Mesendoderm (in vitro differentiated cells): ENCODE measurements at regions not wholly inside any gene's neighbourhood (a gene's known extent, or its start where the extent isn't known, plus 50 kb on each side); places are given as distances from the start of the nearest gene placed in this dataset.
A peak's percentile ranks its signal among the peaks of the same experiment; 100 is the strongest.

Experiments used
- DNase-seq: peaks from one replicate; pipeline ENCODE4 v3.0.0; 2013
- H2AK5ac ChIP-seq: 2 replicates; pipeline ENCODE4 v1.6.1; 2013; ENCODE audit warnings: low read length, inconsistent platforms
- H2BK120ac ChIP-seq: 2 replicates; pipeline ENCODE4 v1.6.1; 2013; ENCODE audit warnings: low read depth, mild to moderate bottlenecking, low read length, moderate library complexity, mixed read lengths
- H2BK15ac ChIP-seq: replicated peaks from 2 replicates; pipeline ENCODE4 v1.6.1; 2013; ENCODE audit warnings: low read depth, mild to moderate bottlenecking, moderate library complexity
- H2BK5ac ChIP-seq: 2 replicates; pipeline ENCODE4 v1.6.1; 2013; ENCODE audit warnings: low read length, inconsistent platforms
- H3K18ac ChIP-seq: 2 replicates; pipeline ENCODE4 v1.6.1; 2013; ENCODE audit warnings: mild to moderate bottlenecking, low read length, mixed read lengths
- H3K23ac ChIP-seq: one replicate; pipeline ENCODE4 v1.6.1; 2013; ENCODE audit warnings: low read length
- H3K27ac ChIP-seq: 2 replicates; pipeline ENCODE4 v1.5.1; 2013; ENCODE audit warnings: low read depth, mild to moderate bottlenecking, inconsistent platforms, low read length, moderate library complexity
- H3K27me3 ChIP-seq: 2 replicates; pipeline ENCODE4 v1.6.1; 2013; ENCODE audit warnings: low read length, control low read depth, mild to moderate bottlenecking, inconsistent platforms; ENCODE audit not compliant: insufficient read depth, poor library complexity
- H3K36me3 ChIP-seq: 2 replicates; pipeline ENCODE4 v1.6.1; 2013; ENCODE audit warnings: low read length, inconsistent platforms; ENCODE audit not compliant: control insufficient read depth, insufficient read depth
- H3K4ac ChIP-seq: one replicate; pipeline ENCODE4 v1.6.1; 2013; ENCODE audit warnings: low read depth, mild to moderate bottlenecking, low read length, moderate library complexity
- H3K4me1 ChIP-seq: 2 replicates; pipeline ENCODE4 v1.6.1; 2013; ENCODE audit warnings: low read depth, low read length, inconsistent platforms; ENCODE audit not compliant: control insufficient read depth
- H3K4me2 ChIP-seq: 2 replicates; pipeline ENCODE4 v1.6.1; 2013; ENCODE audit warnings: low read length
- H3K4me3 ChIP-seq: 2 replicates; pipeline ENCODE4 v1.5.1; 2013; ENCODE audit warnings: mild to moderate bottlenecking, low read length
- H3K56ac ChIP-seq: one replicate; pipeline ENCODE4 v1.6.1; 2013; ENCODE audit warnings: low read length
- H3K79me1 ChIP-seq: 2 replicates; pipeline ENCODE4 v1.6.1; 2013; ENCODE audit warnings: low read length, inconsistent platforms
- H3K79me2 ChIP-seq: 2 replicates; pipeline ENCODE4 v1.6.1; 2013; ENCODE audit warnings: mild to moderate bottlenecking, low read length; ENCODE audit not compliant: control insufficient read depth, insufficient read depth
- H3K9ac ChIP-seq: 2 replicates; pipeline ENCODE4 v1.6.1; 2013; ENCODE audit warnings: low read length, inconsistent platforms
- H4K5ac ChIP-seq: one replicate; pipeline ENCODE4 v1.6.1; 2013; ENCODE audit warnings: low read length
- H4K8ac ChIP-seq: one replicate; pipeline ENCODE4 v1.6.1; 2013; ENCODE audit warnings: low read depth, mild to moderate bottlenecking, control low read depth, low read length, moderate library complexity
- WGBS: extraction: QIAGEN DNeasy Blood & Tissue Kit; methylation state at CpG from one replicate; pipeline ENCODE4 v1.1.7; 2013; ENCODE audit warnings: low lambda C conversion rate, missing lambda C conversion rate; ENCODE audit not compliant: insufficient coverage; ENCODE audit errors: extremely low coverage; 5-methylcytosine and 5-hydroxymethylcytosine counted together

GRCh38 chr7:54831046-54831643, 72.1 kb upstream of the SEC61G start:
- H3K18ac ChIP-seq: no peak overlapping the region
- no peak overlapping the region for H4K5ac ChIP-seq
- H3K27ac ChIP-seq: no peak overlapping the region
- H4K8ac ChIP-seq: no peak overlapping the region
- H2BK15ac ChIP-seq: no peak overlapping the region
- H3K27me3 ChIP-seq: no peaks in the 10 kb centered on the region
- H3K4me3 ChIP-seq: no peak overlapping the region
- H3K79me1 ChIP-seq: no peaks in the 10 kb centered on the region
- H2BK120ac ChIP-seq: no peak overlapping the region
- H3K4ac ChIP-seq: no peak overlapping the region
- peak; percentile 7 for DNase-seq
- no CpG with 5 or more reads among the region's 4 CpGs for WGBS
- H3K36me3 ChIP-seq: no peaks in the 10 kb centered on the region
- no peak overlapping the region for H3K9ac ChIP-seq
- H3K4me2 ChIP-seq: no peak overlapping the region
- H3K4me1 ChIP-seq: no peaks in the 10 kb centered on the region
- H3K79me2 ChIP-seq: no peaks in the 10 kb centered on the region
- no peak overlapping the region for H3K56ac ChIP-seq
- H2AK5ac ChIP-seq: no peak overlapping the region
- no peak overlapping the region for H2BK5ac ChIP-seq
- no peak overlapping the region for H3K23ac ChIP-seq

DNA sequence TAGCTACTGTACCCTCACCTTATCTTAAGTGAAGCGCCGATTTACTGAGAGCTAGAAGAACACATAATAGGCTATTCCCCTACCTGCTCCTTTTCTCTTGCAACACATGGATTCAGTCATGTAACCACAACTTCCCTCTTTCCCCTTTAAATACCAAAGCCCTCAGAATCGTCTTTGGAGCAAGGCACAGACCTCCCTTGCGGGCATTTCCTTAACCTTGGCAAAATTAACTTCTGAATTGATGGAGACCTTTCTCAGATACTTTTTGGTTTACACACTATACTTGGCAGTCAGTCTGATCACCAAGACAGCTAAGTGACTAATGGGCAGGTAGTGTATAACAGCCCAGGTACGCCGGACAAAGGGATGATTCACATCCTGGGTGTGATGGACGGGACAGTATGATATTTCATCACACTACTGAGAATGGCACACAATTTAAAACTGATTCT, 72.7 kb upstream of the SEC61G start:
- H2BK5ac ChIP-seq: no peak overlapping the region
- H2AK5ac ChIP-seq: no peak overlapping the region
- no peak overlapping the region for H4K5ac ChIP-seq
- no peak overlapping the region for H2BK15ac ChIP-seq
- no peaks in the 10 kb centered on the region for H3K79me2 ChIP-seq
- no peak overlapping the region for H3K4me2 ChIP-seq
- H3K4me1 ChIP-seq: no peaks in the 10 kb centered on the region
- H4K8ac ChIP-seq: no peak overlapping the region
- no peak overlapping the region for H2BK120ac ChIP-seq
- no peaks in the 10 kb centered on the region for H3K79me1 ChIP-seq
- no peak overlapping the region for H3K56ac ChIP-seq
- no peak overlapping the region for H3K23ac ChIP-seq
- no peaks in the 10 kb centered on the region for H3K36me3 ChIP-seq
- no peak overlapping the region for H3K18ac ChIP-seq
- H3K4ac ChIP-seq: no peak overlapping the region
- WGBS: no CpG with 5 or more reads among the region's 7 CpGs
- peak; percentile 28 for DNase-seq
- H3K4me3 ChIP-seq: no peak overlapping the region
- H3K9ac ChIP-seq: no peak overlapping the region
- H3K27ac ChIP-seq: no peak overlapping the region
- H3K27me3 ChIP-seq: no peaks in the 10 kb centered on the region

DNA sequence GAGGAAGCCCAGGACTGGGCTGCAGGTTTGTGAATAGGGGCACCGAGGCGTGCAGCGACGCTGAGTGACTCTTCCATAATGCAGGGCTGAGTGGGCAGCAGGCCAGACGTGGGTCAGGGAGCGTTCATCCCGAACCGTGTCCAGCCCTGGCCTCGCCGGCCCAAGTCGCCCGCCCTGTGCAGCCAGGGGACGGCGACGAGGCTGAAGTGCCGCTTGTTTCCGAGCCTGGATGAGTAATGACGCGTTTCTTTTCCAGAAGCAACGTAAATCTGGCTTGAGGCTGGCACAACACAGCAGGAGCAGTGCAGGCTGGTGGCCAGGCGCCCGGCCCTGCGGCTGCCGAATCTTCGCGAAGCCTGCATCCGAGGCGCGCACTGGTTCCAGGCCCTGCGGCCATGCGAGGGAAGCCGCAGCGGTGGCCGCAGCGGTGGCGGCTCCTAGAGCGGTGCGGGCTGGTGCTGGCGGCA, 74.0 kb upstream of the SEC61G start:
- H2BK5ac ChIP-seq: no peak overlapping the region
- WGBS: no CpG with 5 or more reads among the region's 39 CpGs
- no peak overlapping the region for H2BK15ac ChIP-seq
- H4K5ac ChIP-seq: no peak overlapping the region
- H2AK5ac ChIP-seq: no peak overlapping the region
- DNase-seq: no peak
- no peak overlapping the region for H3K18ac ChIP-seq
- H4K8ac ChIP-seq: no peak overlapping the region
- H3K27me3 ChIP-seq: no peaks in the 10 kb centered on the region
- H3K79me2 ChIP-seq: no peaks in the 10 kb centered on the region
- no peaks in the 10 kb centered on the region for H3K36me3 ChIP-seq
- no peak overlapping the region for H3K27ac ChIP-seq
- H3K79me1 ChIP-seq: no peaks in the 10 kb centered on the region
- no peak overlapping the region for H3K4me2 ChIP-seq
- H3K9ac ChIP-seq: no peak overlapping the region
- no peak overlapping the region for H3K56ac ChIP-seq
- no peak overlapping the region for H3K4ac ChIP-seq
- no peak overlapping the region for H3K4me3 ChIP-seq
- H2BK120ac ChIP-seq: no peak overlapping the region
- H3K4me1 ChIP-seq: no peaks in the 10 kb centered on the region
- no peak overlapping the region for H3K23ac ChIP-seq

- Histone ChIP-seq H4K8ac (no peak overlapping the region), H3K79me1 (no peaks in the 10 kb centered on the region), H3K4me1 (no peaks in the 10 kb centered on the region), H2BK120ac (no peak overlapping the region), H3K18ac (no peak overlapping the region), H2BK15ac (no peak overlapping the region), H3K4ac (no peak overlapping the region), H2AK5ac (no peak overlapping the region), H3K56ac (no peak overlapping the region), H3K23ac (no peak overlapping the region), H3K27me3 (no peaks in the 10 kb centered on the region), H3K4me2 (no peak overlapping the region), H3K79me2 (no peaks in the 10 kb centered on the region), H3K36me3 (no peaks in the 10 kb centered on the region), H3K27ac (no peak overlapping the region), H3K4me3 (no peak overlapping the region), H2BK5ac (no peak overlapping the region), H3K9ac (no peak overlapping the region), H4K5ac (no peak overlapping the region)
- WGBS: no CpG with 5 or more reads among the region's 7 CpGs
- no peak for DNase-seq
Observed at GRCh38 chr7:54837168-54837567, 78.2 kb upstream of the SEC61G start.

GRCh38 chr7:54837761-54838160, 78.8 kb upstream of the SEC61G start:
- H3K79me1 ChIP-seq: no peaks in the 10 kb centered on the region
- H3K4me3 ChIP-seq: no peak overlapping the region
- H3K4me1 ChIP-seq: no peaks in the 10 kb centered on the region
- no peak overlapping the region for H2AK5ac ChIP-seq
- H3K18ac ChIP-seq: no peak overlapping the region
- H3K23ac ChIP-seq: no peak overlapping the region
- no peaks in the 10 kb centered on the region for H3K79me2 ChIP-seq
- H3K27ac ChIP-seq: no peak overlapping the region
- H3K27me3 ChIP-seq: no peaks in the 10 kb centered on the region
- H4K8ac ChIP-seq: no peak overlapping the region
- no peaks in the 10 kb centered on the region for H3K36me3 ChIP-seq
- H2BK15ac ChIP-seq: no peak overlapping the region
- H3K4ac ChIP-seq: no peak overlapping the region
- no peak for DNase-seq
- H4K5ac ChIP-seq: no peak overlapping the region
- H3K9ac ChIP-seq: no peak overlapping the region
- no peak overlapping the region for H2BK5ac ChIP-seq
- H2BK120ac ChIP-seq: no peak overlapping the region
- no CpG with 5 or more reads among the region's 7 CpGs for WGBS
- no peak overlapping the region for H3K56ac ChIP-seq
- no peak overlapping the region for H3K4me2 ChIP-seq
